ENCODE measurements at regions not wholly inside any gene's neighbourhood (a gene's known extent, or its start where the extent isn't known, plus 50 kb on each side); places are given as distances from the start of the nearest gene placed in this dataset.

DNA sequence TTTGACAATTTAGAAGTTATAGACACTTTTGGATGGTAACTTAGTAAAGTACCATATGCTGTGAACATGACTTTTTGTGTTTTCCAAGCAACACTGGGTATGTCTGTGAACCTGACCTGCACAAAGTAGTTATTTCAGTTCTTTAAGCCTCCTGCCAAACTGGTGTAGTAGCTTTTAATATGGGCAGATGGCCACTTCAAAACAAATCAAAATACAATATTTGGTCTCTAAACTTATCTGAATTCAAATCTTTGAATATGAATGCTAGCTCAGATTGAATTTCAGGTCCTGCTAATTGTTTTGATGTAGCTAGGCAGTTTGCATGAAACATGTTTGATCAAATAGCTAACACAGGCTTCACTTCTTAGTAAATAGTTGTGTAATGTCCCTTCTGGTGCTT lies 1176.7 kb upstream of the CDH9 start:
- TF ChIP-seq NFIC (IDR thresholded peaks at IDR 0.05) (no peak), RAD21 (IDR thresholded peaks at IDR 0.05; ENCODE audit: low read depth) (no peak), CREB1 (IDR thresholded peaks at IDR 0.05; ENCODE audit: low read depth) (no peak), YY1 (IDR thresholded peaks at IDR 0.05; ENCODE audit: low read depth) (no peak), EP300 (IDR thresholded peaks at IDR 0.05; ENCODE audit: borderline replicate concordance) (no peak), ZBTB7A (IDR thresholded peaks at IDR 0.05; ENCODE audit: low read depth) (no peak), TEAD4 (IDR thresholded peaks at IDR 0.05) (no peak), EGR1 (IDR thresholded peaks at IDR 0.05) (no peak), TAF1 (IDR thresholded peaks at IDR 0.05; ENCODE audit: low read depth) (no peak), CEBPB (IDR thresholded peaks at IDR 0.05) (no peak)
- TF ChIP-seq, protein P1, sequence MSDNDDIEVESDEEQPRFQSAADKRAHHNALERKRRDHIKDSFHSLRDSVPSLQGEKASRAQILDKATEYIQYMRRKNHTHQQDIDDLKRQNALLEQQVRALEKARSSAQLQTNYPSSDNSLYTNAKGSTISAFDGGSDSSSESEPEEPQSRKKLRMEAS (IDR thresholded peaks at IDR 0.05), result no peak
- TF ChIP-seq, protein P2, sequence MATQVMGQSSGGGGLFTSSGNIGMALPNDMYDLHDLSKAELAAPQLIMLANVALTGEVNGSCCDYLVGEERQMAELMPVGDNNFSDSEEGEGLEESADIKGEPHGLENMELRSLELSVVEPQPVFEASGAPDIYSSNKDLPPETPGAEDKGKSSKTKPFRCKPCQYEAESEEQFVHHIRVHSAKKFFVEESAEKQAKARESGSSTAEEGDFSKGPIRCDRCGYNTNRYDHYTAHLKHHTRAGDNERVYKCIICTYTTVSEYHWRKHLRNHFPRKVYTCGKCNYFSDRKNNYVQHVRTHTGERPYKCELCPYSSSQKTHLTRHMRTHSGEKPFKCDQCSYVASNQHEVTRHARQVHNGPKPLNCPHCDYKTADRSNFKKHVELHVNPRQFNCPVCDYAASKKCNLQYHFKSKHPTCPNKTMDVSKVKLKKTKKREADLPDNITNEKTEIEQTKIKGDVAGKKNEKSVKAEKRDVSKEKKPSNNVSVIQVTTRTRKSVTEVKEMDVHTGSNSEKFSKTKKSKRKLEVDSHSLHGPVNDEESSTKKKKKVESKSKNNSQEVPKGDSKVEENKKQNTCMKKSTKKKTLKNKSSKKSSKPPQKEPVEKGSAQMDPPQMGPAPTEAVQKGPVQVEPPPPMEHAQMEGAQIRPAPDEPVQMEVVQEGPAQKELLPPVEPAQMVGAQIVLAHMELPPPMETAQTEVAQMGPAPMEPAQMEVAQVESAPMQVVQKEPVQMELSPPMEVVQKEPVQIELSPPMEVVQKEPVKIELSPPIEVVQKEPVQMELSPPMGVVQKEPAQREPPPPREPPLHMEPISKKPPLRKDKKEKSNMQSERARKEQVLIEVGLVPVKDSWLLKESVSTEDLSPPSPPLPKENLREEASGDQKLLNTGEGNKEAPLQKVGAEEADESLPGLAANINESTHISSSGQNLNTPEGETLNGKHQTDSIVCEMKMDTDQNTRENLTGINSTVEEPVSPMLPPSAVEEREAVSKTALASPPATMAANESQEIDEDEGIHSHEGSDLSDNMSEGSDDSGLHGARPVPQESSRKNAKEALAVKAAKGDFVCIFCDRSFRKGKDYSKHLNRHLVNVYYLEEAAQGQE (IDR thresholded peaks at IDR 0.05; ENCODE audit: low read depth), result no peak
- TF ChIP-seq, protein P3, sequence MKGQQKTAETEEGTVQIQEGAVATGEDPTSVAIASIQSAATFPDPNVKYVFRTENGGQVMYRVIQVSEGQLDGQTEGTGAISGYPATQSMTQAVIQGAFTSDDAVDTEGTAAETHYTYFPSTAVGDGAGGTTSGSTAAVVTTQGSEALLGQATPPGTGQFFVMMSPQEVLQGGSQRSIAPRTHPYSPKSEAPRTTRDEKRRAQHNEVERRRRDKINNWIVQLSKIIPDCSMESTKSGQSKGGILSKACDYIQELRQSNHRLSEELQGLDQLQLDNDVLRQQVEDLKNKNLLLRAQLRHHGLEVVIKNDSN (IDR thresholded peaks at IDR 0.05), result no peak

DNA sequence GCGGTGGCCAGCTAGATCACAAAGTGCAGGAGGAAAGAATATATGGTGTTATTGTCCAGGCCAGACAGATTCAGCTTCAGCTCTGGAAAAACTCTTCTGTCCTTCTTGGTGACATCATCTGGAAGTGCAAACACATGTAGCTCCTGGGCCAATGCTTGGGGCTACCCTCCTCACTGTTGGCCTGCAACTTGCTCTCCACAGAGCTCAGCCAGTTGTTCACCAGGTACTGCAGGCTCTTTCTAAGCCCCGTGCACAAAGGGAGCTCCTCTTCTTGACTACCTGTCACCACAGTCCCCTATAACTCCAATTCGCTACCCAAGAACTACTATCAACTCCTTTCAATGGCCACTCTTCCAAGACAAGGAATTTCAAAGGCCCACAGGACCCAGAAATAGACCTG lies 1175.9 kb upstream of the CDH9 start:
- TF ChIP-seq RAD21 (IDR thresholded peaks at IDR 0.05; ENCODE audit: low read depth), result no peak
- TF ChIP-seq ZBTB7A (IDR thresholded peaks at IDR 0.05; ENCODE audit: low read depth), result no peak
- no peak for TF ChIP-seq YY1 (IDR thresholded peaks at IDR 0.05; ENCODE audit: low read depth)
- TF ChIP-seq TAF1 (IDR thresholded peaks at IDR 0.05; ENCODE audit: low read depth), result no peak
- no peak for TF ChIP-seq TEAD4 (IDR thresholded peaks at IDR 0.05)
- no peak for TF ChIP-seq FOXM1 (IDR thresholded peaks at IDR 0.05; ENCODE audit: borderline replicate concordance, low read depth)
- TF ChIP-seq, protein P2 (IDR thresholded peaks at IDR 0.05; ENCODE audit: low read depth), result no peak
- TF ChIP-seq, protein P1 (IDR thresholded peaks at IDR 0.05), result no peak
- no peak for TF ChIP-seq EGR1 (IDR thresholded peaks at IDR 0.05)
- no peak for TF ChIP-seq EP300 (IDR thresholded peaks at IDR 0.05; ENCODE audit: borderline replicate concordance)
- no peak for TF ChIP-seq CREB1 (IDR thresholded peaks at IDR 0.05; ENCODE audit: low read depth)
- TF ChIP-seq CEBPB (IDR thresholded peaks at IDR 0.05), result no peak
- TF ChIP-seq NFIC (IDR thresholded peaks at IDR 0.05), result no peak
- TF ChIP-seq TCF12 (IDR thresholded peaks at IDR 0.05; ENCODE audit: low read depth), result no peak
- TF ChIP-seq, protein P3 (IDR thresholded peaks at IDR 0.05), result no peak

GRCh38 chr5:28208356-28208755 lies 1170.0 kb upstream of the CDH9 start:
- no peak for TF ChIP-seq TEAD4 (IDR thresholded peaks at IDR 0.05)
- no peak for TF ChIP-seq ZBTB7A (IDR thresholded peaks at IDR 0.05; ENCODE audit: low read depth)
- TF ChIP-seq YY1 (IDR thresholded peaks at IDR 0.05; ENCODE audit: low read depth), result no peak
- TF ChIP-seq RAD21 (IDR thresholded peaks at IDR 0.05; ENCODE audit: low read depth), result no peak
- TF ChIP-seq, protein P2 (IDR thresholded peaks at IDR 0.05; ENCODE audit: low read depth), result no peak
- TF ChIP-seq EGR1 (IDR thresholded peaks at IDR 0.05), result no peak
- TF ChIP-seq FOXM1 (IDR thresholded peaks at IDR 0.05; ENCODE audit: borderline replicate concordance, low read depth), result no peak

- TF ChIP-seq, protein P2 (IDR thresholded peaks at IDR 0.05; ENCODE audit: low read depth), result no peak
- TF ChIP-seq CREB1 (IDR thresholded peaks at IDR 0.05; ENCODE audit: low read depth) (no peak), NFIC (IDR thresholded peaks at IDR 0.05) (no peak), CEBPB (IDR thresholded peaks at IDR 0.05) (no peak)
These were observed 1151.6 kb upstream of the CDH9 start for GRCh38 chr5:28190011-28190410.

Data from Ishikawa (cell line).